ENCODE measurements at regions not wholly inside any gene's neighbourhood (a gene's known extent, or its start where the extent isn't known, plus 50 kb on each side); places are given as distances from the start of the nearest gene placed in this dataset.

DNA sequence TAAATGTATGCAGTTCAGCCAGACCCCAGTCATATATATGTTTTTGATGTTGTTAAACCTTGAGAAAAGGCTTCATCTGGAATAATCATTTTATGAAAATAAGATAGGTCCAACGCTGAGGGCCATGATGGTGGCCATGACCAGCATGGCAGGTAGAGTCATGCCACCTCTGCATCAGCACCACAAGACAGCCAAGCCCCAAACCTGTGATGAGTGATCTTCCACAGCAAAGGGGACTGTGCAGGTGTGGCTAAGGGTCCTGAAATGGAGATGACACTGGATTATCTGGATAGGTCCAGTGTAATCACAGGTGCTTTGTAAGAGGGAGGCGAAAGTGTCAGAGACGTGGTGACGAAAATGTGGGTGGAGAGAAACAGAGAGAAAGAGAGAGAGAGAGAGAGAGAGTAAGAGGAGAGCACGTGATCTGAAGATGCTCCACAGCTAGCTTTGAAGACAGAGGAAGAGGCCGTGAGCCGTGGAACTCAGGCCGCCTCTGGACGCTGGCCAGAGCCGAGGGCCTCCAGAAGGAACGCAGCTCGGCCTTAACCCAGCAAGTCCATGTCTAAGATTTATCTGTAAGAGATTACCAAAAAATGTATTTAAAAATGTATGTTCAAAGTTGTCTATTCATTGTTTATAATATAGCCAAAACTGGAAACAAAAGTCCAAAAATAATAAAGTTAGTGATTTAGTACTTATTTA, 304.4 kb upstream of the SHH start:
- TF ChIP-seq, protein P1, sequence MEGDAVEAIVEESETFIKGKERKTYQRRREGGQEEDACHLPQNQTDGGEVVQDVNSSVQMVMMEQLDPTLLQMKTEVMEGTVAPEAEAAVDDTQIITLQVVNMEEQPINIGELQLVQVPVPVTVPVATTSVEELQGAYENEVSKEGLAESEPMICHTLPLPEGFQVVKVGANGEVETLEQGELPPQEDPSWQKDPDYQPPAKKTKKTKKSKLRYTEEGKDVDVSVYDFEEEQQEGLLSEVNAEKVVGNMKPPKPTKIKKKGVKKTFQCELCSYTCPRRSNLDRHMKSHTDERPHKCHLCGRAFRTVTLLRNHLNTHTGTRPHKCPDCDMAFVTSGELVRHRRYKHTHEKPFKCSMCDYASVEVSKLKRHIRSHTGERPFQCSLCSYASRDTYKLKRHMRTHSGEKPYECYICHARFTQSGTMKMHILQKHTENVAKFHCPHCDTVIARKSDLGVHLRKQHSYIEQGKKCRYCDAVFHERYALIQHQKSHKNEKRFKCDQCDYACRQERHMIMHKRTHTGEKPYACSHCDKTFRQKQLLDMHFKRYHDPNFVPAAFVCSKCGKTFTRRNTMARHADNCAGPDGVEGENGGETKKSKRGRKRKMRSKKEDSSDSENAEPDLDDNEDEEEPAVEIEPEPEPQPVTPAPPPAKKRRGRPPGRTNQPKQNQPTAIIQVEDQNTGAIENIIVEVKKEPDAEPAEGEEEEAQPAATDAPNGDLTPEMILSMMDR (IDR thresholded peaks at IDR 0.05): no peak
- TF ChIP-seq POLR2A (IDR thresholded peaks at IDR 0.05): no peak

All from thyroid gland (tissue), 4 donors.